A673 (cell line): ENCODE measurements at regions not wholly inside any gene's neighbourhood (a gene's known extent, or its start where the extent isn't known, plus 50 kb on each side); places are given as distances from the start of the nearest gene placed in this dataset.

Experiments
- CTCF ChIP-seq: fragments of 300-800, 200-600 bp; sonication (generic); conservative IDR thresholded peaks from 2 replicates; pipeline ENCODE4 v1.5.1; 2017; ENCODE audit warnings: low read depth, mild to moderate bottlenecking, antibody characterized with exemption, low read length, moderate library complexity, mixed read lengths
- EZH2 ChIP-seq: fragments of 200-600 bp; sonication (generic); IDR thresholded peaks from 2 replicates; pipeline ENCODE4 v1.6.1; 2017; ENCODE audit warnings: borderline replicate concordance, low read depth, mild to moderate bottlenecking, mixed read lengths, antibody characterized with exemption, low read length; ENCODE audit not compliant: poor library complexity, severe bottlenecking

DNA sequence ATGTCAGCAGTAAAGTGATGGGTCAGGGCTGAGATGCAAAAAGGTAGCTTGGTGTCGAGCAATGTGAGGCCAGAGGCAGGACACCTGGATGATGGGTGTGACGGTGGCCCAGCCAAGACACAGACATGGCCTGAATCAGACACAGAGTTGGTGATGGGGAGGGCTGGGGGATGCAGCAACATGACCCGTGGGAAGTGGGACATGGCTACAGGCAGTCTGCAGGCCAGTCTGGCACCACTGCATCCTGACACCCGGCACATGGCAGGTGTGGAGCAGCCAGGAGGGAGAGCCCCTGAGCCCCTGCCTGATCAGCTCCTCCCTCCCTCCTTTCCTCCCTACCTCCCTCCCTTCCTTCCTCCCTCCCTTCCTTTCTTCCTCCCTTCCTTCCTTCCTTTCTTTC, 114.8 kb upstream of the WDR11 start:
- TF ChIP-seq CTCF (no peak), EZH2 (no peak)
